Neural progenitor cell (in vitro differentiated cells): ENCODE measurements at regions not wholly inside any gene's neighbourhood (a gene's known extent, or its start where the extent isn't known, plus 50 kb on each side); places are given as distances from the start of the nearest gene placed in this dataset.

ENCODE experiments used
- DNase-seq: peaks from one replicate; pipeline ENCODE4 v3.0.0-alpha.2; 2016; ENCODE audit warnings: low spot score
- H2AFZ ChIP-seq: fragments of 200-600 bp; sonication (generic); replicated peaks from 2 replicates; pipeline ENCODE4 v1.6.1; 2016; ENCODE audit warnings: antibody characterized with exemption
- H3F3A ChIP-seq: fragments of 200-600 bp; sonication (generic); 2 replicates; pipeline ENCODE4 v1.6.1; 2016; ENCODE audit warnings: antibody characterized with exemption, low read depth
- H3K27ac ChIP-seq: fragments of 200-600 bp; sonication (generic); 2 replicates; pipeline ENCODE4 v1.5.1; 2016; ENCODE audit warnings: mild to moderate bottlenecking
- H3K27me3 ChIP-seq: fragments of 200-600 bp; sonication (generic); 2 replicates; pipeline ENCODE4 v1.6.1; 2016; ENCODE audit warnings: mild to moderate bottlenecking, moderate library complexity
- H3K36me3 ChIP-seq: fragments of 200-600 bp; sonication (generic); 2 replicates; pipeline ENCODE4 v1.5.1; 2016
- H3K4me1 ChIP-seq: fragments of 200-600 bp; sonication (generic); 2 replicates; pipeline ENCODE4 v1.6.1; 2016; ENCODE audit warnings: mixed run types
- H3K4me2 ChIP-seq: fragments of 200-600 bp; sonication (generic); 2 replicates; pipeline ENCODE4 v1.6.1; 2016
- H3K4me3 ChIP-seq: fragments of 200-600 bp; sonication (generic); 2 replicates; pipeline ENCODE4 v1.5.1; 2016
- H3K79me2 ChIP-seq: fragments of 200-600 bp; sonication (generic); 2 replicates; pipeline ENCODE4 v1.6.1; 2016; ENCODE audit warnings: low read depth
- H3K9ac ChIP-seq: fragments of 200-600 bp; sonication (generic); 2 replicates; pipeline ENCODE4 v1.6.1; 2016
- H3K9me3 ChIP-seq: fragments of 200-600 bp; sonication (generic); 2 replicates; pipeline ENCODE4 v1.5.1; 2016; ENCODE audit warnings: low read depth
- H4K20me1 ChIP-seq: fragments of 200-600 bp; sonication (generic); 2 replicates; pipeline ENCODE4 v1.6.1; 2016; ENCODE audit warnings: low read depth
- H3K27ac Mint-ChIP-seq: 3 replicates; pipeline ENCODE4 v1.8.0; 2021; ENCODE audit warnings: mixed read lengths
- H3K27me3 Mint-ChIP-seq: 2 replicates; pipeline ENCODE4 v1.8.0; 2022; ENCODE audit warnings: low read depth, mild to moderate bottlenecking, inconsistent platforms, moderate library complexity, mixed read lengths; ENCODE audit not compliant: insufficient read depth
- H3K36me3 Mint-ChIP-seq: 3 replicates; pipeline ENCODE4 v1.8.0; 2021; ENCODE audit warnings: mixed read lengths
- H3K4me1 Mint-ChIP-seq: 3 replicates; pipeline ENCODE4 v1.8.0; 2021; ENCODE audit warnings: mixed read lengths
- H3K4me3 Mint-ChIP-seq: 3 replicates; pipeline ENCODE4 v1.8.0; 2021; ENCODE audit warnings: mild to moderate bottlenecking, moderate library complexity, mixed read lengths
- H3K9me3 Mint-ChIP-seq: 3 replicates; pipeline ENCODE4 v1.8.0; 2020; ENCODE audit warnings: mixed read lengths
- CTCF ChIP-seq: fragments of 200-600 bp; sonication (generic); IDR thresholded peaks from 2 replicates; pipeline ENCODE4 v1.5.1; 2017; ENCODE audit warnings: antibody characterized with exemption, mild to moderate bottlenecking
- EZH2 ChIP-seq: fragments of 200-600 bp; sonication (generic); IDR thresholded peaks from 2 replicates; pipeline ENCODE4 v1.6.1; 2017; ENCODE audit warnings: antibody characterized with exemption, mild to moderate bottlenecking, moderate library complexity
- EZH2phosphoT487 ChIP-seq: fragments of 200-600 bp; sonication (generic); IDR thresholded peaks from 2 replicates; pipeline ENCODE4 v1.6.1; 2017; ENCODE audit warnings: antibody characterized with exemption

DNA sequence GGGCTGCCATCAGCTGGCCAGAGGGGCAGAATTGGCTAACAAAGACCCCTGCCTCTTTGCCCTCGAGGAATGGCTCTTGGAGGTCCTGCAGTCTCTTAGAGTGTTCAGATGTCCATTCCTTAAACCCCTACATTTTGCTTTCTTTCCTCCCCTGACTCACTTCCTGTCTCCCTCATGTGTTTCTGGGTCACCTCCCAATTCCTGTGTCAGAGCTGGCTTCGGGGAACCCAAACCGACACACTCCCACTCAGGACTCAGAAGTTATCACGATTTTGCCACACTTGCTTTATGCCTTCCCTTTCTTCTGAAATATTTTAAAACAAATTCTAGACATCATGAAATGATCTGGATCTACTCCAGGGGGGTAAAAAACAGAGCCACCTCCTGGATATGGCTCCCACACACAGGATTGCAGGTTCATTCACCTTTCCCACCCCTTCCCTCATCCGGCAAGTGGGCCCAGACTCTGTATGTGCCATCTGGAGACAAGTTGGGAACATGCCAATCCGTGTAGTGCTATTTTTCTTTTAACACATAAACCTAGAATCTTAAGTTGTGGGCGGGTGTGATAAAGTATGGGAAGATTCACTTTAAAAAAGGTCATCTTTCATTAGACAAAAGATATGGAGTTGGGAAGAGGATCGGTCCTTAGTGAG, 145.7 kb downstream of the NXNL2 start:
- Mint-ChIP-seq H3K36me3 (no peaks in the 10 kb centered on the region), H3K4me1 (peaks cover 4% of the 10 kb centered on the region), H3K27ac (no peak overlapping the region), H3K4me3 (no peak overlapping the region), H3K27me3 (peaks cover 4% of the 10 kb centered on the region), H3K9me3 (peaks cover 14% of the 10 kb centered on the region)
- Histone ChIP-seq H3K4me2 (no peak overlapping the region), H3K9ac (no peak overlapping the region), H3K9me3 (no peaks in the 10 kb centered on the region), H3K79me2 (no peaks in the 10 kb centered on the region), H3K4me1 (no peaks in the 10 kb centered on the region), H3K4me3 (no peak overlapping the region), H2AFZ (no peak overlapping the region), H3K27ac (no peak overlapping the region), H3K27me3 (no peaks in the 10 kb centered on the region), H4K20me1 (no peaks in the 10 kb centered on the region), H3F3A (no peaks in the 10 kb centered on the region), H3K36me3 (no peaks in the 10 kb centered on the region)
- no peak for DNase-seq
- TF ChIP-seq CTCF (no peak), EZH2phosphoT487 (no peak)

DNA sequence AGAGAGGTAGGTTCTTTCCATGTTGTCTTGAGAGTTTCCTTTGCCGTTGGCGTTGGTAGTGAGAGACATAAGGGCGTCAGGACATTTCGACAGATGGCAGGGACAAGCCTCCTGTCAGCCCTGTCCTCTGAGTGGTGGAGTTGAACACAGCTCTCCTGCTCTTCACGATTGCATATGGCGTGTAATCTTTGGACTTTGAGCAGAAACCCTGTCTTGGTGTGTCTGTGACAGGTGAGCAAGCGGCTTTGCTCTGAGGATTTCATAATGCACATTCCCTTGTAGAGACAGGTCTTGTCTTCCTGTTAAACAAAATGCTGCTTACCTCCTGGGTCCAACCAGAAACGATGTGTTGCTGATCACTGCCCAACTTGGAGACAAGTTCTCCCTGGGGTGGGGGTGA, 146.5 kb downstream of the NXNL2 start:
- Histone ChIP-seq H3K9ac (no peak overlapping the region), H3K27ac (no peak overlapping the region), H3K79me2 (no peaks in the 10 kb centered on the region), H2AFZ (no peak overlapping the region), H3K9me3 (no peaks in the 10 kb centered on the region), H3K36me3 (no peaks in the 10 kb centered on the region), H3K4me2 (no peak overlapping the region), H3K4me1 (no peaks in the 10 kb centered on the region), H4K20me1 (no peaks in the 10 kb centered on the region), H3K4me3 (no peak overlapping the region), H3K27me3 (no peaks in the 10 kb centered on the region), H3F3A (no peaks in the 10 kb centered on the region)
- Mint-ChIP-seq H3K36me3 (no peaks in the 10 kb centered on the region), H3K4me1 (peaks cover 4% of the 10 kb centered on the region), H3K27ac (peak overlapping the region; percentile 50), H3K4me3 (no peak overlapping the region), H3K9me3 (peaks cover 14% of the 10 kb centered on the region), H3K27me3 (peaks cover 4% of the 10 kb centered on the region)
- TF ChIP-seq EZH2phosphoT487 (no peak), EZH2 (no peak), CTCF (no peak)
- no peak for DNase-seq

DNA sequence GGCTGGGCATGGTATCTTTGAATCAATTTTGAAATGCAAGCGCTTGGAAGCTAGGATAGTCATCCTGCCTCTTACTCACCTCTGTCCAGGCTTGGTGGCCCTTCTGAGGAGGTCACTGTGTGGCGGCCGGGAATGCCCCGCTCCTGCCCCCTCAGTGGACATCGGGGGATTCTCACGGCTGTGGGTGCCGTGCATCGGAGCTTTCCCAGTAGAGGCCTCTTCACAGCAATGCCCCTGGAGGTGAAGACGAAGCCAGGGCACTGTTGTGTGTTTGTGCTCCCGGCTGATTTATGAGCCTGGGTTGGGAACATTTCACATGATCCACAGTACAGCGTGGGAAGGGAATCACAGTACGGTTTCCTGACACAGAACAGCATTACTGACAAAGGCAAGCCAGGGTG, 147.5 kb downstream of the NXNL2 start:
- H3K9ac ChIP-seq, result no peak overlapping the region

More for the DNA sequence above, 147.5 kb downstream of the NXNL2 start:
- no peak overlapping the region for H3K4me3 Mint-ChIP-seq
- Histone ChIP-seq H3K9me3 (no peaks in the 10 kb centered on the region), H3K4me3 (no peak overlapping the region), H3K27ac (no peak overlapping the region), H3K36me3 (no peaks in the 10 kb centered on the region), H2AFZ (no peak overlapping the region), H4K20me1 (no peaks in the 10 kb centered on the region), H3K4me2 (no peak overlapping the region), H3F3A (no peaks in the 10 kb centered on the region), H3K27me3 (no peaks in the 10 kb centered on the region), H3K4me1 (no peaks in the 10 kb centered on the region), H3K79me2 (no peaks in the 10 kb centered on the region)
- TF ChIP-seq EZH2phosphoT487, result no peak
- TF ChIP-seq EZH2, result no peak
- no peak for TF ChIP-seq CTCF
- peaks cover 9% of the 10 kb centered on the region for H3K9me3 Mint-ChIP-seq
- no peak overlapping the region for H3K27ac Mint-ChIP-seq
- H3K27me3 Mint-ChIP-seq, result peaks cover 4% of the 10 kb centered on the region
- H3K36me3 Mint-ChIP-seq, result no peaks in the 10 kb centered on the region
- peaks cover 4% of the 10 kb centered on the region for H3K4me1 Mint-ChIP-seq
- no peak for DNase-seq
